Right hindlimb (tissue), 1 donor: ENCODE measurements at regions not wholly inside any gene's neighbourhood (a gene's known extent, or its start where the extent isn't known, plus 50 kb on each side); places are given as distances from the start of the nearest gene placed in this dataset.
"Not testable (repeated sequence)": the region's sequence is repeated elsewhere in the genome, so short reads cannot be mapped to it uniquely, and the experiment has no call there.

Experiments used
- DNase-seq: peaks from one replicate; pipeline ENCODE4 v3.0.0-alpha.2; 2018

DNA sequence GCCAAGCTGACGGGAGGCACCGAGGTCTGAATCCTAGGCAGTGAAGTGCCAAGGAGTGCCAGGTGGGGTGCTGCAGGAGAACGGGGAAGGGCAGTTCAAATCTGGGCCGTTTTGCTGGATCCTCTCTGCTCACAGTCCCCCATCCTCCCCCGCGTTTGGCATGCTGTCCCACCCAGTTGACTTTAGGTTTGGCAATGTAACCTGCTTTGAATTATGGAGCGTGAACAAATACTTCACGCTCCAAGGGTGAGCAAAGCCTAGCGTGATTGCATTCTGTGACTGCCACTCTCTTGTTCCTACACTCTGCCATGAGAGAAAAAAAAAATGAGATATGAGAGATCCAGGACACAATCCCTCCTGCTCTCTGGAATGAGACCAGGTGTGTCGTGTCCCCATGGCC is 381.9 kb downstream of the ZNF516 start:
- no peak for DNase-seq

DNA sequence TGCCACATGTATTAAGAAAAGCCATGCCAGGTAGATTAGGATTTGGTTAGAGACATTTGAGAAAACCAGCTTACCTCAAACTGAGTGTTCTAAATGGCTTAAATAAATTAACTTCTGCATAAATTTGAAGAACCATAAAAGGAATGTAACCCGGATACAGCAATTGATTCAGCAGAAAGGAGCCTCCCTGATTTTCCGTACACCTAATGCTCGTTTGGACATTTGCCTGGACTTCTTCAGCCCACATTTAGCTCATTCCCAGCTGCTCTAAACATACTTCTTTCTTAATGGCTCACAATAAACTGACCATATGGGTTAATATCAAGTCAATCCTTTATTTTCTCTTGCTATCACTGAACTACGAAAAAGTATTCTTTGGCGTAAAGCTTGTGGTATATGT is 392.4 kb downstream of the ZNF516 start:
- peak; percentile 53 for DNase-seq

DNA sequence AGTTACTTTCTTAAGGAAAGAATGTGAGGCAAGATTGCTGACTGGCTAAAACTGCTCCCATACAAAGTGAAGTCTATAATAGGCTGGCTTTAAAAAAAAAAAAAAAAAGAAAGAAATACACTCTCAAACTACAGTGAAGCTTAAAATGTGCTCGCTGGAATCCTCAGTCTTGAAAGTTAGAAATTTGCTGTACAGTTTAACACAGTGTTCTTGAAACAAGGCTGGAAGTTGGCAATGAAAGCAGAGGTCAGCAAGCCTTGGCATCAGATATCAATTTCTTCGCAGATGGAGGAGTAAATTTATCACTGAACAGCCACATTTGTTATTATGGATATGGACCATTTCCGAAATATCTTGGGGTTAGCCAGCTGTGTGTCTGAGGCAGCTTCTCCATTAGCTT is 392.9 kb downstream of the ZNF516 start:
- DNase-seq: peak; percentile 68

DNA sequence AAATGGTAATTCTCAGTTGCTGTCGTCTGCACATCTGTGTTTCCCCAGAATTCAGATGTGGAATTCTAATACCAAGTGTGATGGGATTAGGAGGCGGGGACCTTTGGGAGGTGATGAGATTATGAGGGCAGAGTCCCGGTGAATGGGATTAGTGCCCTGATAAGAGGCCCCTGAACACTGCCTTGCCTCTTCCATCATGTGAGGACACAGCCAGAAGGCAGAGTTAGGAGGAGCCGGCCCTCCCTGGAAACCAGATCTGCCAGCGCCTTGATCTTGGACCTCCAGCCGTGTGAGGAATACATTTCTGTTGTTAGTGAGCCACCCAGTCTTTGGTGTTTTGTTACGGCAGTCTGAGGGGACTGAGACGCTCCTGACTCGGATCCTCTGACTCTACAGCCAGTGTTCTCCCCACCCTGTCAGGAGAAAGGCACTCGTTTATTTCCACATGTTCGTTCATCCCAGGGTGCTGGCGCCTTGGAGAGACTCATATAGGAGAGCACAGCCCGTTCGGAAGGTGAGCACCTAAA is 395.0 kb downstream of the ZNF516 start:
- DNase-seq: no peak

DNA sequence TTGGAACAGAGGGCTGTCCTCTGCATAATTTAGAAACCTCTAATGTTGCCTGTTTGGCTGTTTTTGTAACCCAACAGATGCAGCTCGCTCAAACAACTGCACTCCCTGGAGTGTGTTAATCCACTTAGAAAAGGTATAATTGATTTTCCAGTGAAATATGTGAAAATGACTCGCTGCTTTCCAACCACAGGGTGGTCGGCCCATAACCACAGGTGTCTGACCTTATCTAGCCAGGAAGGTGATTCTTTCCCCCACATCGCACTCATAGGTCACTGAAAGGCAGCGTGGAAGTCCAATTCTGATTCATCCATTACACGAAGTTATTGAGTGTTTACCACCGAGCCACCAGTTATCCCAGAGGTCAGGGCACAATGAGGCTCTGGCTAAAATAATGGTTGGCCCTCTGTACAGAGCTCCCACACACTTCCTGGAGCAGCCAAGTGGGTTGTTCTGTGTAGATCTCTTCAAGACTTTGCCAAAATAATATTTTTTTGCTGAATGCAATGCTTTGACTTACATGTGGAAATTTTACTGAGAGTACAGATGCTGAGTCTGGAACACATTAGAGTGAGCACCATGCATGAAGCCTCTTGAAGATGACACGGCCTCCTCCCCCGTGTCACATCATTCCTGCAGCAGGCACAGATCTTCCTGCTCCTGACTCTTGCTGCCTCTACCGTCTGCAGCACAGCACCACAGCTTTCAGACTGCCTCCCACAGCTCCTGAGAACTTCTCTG is 396.2 kb downstream of the ZNF516 start:
- peak; percentile 73 for DNase-seq

DNA sequence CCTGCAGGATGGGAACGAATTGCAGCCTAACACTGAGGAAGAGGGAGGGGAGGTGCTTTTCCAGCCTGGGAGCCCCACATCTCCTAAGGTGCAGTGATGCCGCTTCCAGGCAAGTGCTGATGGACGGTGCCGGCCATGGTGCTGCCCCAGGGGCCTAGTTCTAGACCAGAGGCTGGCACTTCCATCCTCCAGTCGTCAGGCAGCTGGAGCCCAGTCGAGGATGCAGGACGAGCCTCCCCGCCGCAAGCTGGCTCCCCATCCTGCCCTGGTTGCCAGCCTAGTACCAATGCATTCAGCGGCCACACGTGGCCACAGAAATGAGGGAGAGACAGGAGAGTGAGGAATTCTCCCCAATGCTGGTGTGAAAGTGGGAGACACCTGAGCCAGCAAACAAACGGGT is 413.5 kb downstream of the ZNF516 start:
- no peak for DNase-seq

DNA sequence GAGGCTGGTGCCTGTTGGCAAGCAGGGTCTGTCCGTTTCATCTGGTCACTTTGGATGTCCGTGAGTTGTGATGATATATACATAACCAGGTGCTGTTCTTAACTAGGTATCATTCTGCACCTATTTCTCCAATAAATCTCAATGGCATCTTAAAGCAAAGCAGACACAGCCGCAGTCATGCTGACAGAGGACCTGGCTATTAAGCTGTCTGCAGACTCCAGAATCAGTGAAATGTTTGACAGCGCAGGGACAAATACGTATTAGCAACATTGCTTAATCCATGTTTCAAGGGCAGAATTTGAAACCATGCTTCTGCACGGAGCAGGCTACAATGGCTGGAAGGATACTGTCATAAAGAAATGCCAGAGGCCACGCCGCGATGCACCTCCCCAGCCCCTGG is 414.6 kb downstream of the ZNF516 start:
- no peak for DNase-seq

DNA sequence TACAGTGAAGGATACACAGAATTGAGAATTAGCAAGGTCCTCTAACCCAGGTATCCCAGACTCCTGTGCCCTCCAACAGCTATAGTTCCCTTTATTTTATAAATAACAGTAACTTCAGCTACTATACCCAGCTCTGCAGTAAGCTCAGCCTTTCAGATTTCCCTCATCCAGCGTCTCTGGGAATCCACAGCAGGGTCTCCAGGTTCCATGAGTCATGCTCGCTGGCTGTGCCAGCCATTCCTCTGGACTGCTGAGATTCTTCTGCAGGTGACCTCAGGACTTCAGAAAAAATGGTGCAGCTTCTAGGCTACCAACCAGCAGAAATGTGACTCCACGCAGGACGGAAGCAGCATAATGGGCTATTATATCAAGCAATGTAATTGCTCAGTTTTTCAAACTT is 419.3 kb downstream of the ZNF516 start:
- DNase-seq: no peak

DNA sequence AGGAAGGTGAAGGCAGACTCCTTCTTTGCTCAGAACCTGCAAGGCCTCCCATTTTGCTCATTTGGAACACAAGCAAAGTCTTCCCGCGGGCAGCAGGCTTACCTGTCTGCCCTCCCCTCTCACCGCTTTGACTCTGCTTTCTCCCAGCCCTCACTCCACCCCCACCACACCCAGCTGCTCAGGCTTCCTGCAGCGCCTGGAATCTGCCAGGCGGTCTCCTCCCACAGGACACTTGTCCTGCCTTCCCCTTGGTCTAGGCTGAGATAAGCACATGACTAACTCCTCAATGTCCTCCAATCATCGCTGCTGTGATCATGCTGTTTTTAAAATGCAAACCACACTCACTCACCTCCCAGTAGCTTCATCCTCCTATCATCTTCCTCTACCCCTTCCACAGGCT is 430.0 kb downstream of the ZNF516 start:
- DNase-seq: no peak

DNA sequence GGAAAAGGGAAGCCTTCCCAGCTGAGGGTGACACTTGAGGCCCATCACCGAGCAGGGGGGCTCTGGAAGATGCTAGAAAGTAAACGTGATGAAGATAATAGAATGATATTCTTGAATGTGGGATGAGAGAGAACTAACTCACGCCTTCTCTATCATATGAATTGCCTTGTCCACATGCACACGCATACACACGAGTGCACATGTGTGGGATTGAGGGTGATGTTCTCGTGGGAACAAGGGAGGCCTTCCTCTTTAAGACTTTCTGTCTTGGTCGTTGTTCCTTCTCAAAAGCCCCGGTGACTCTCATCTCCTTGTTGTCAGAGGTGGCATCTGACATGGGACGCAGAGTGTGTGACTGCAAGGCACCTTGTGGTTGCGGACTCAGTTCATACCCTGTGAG is 436.9 kb downstream of the ZNF516 start:
- no peak for DNase-seq

DNA sequence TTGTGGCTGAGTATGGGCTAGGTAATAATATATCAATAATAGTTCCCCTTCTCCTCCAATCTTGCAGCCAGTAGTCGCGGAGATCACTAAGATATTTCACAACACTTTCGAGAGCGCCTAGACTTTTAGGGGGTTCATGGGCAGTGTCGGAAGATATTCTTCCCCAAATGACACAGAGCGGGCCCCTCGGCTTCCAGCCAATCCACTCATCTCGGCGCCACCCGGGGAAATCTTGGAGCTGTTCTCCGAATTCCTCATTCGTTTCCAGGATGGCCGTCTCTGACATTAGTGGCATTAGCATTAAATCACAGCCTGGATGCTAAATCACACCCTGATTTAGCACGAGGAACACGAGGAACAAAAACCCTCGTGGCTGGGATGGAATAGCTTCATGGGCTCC is 437.7 kb downstream of the ZNF516 start:
- no peak for DNase-seq

DNA sequence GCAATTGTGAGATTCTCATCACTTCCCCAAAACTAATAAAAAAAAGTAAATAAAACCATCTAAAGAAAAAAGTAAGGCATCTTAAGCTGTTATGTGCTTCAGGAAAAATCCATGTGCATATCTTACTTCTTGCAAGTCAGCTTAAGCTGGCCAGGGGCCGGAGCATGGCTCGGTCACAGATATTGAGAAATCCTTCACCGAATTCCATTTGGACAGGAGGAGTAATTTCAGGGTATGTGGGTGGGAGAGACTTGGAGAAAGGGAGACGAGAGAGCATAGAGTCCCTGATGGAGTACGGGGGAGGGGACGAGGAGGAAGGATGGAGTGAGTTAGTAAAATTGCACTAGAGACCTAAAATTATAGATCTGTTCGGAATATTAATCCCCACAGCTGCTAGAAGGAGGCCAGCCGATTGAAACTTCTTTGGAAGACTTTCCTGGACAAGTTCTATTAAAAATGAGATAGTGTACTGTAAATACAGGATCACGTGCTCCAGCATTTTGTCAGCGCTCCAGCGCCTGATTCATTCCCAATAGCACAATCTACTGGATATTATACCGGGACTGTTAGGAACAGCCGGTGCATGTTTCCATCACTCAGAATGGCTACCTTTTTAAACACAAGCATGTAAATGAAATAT is 438.5 kb downstream of the ZNF516 start:
- peak; percentile 86 for DNase-seq

DNA sequence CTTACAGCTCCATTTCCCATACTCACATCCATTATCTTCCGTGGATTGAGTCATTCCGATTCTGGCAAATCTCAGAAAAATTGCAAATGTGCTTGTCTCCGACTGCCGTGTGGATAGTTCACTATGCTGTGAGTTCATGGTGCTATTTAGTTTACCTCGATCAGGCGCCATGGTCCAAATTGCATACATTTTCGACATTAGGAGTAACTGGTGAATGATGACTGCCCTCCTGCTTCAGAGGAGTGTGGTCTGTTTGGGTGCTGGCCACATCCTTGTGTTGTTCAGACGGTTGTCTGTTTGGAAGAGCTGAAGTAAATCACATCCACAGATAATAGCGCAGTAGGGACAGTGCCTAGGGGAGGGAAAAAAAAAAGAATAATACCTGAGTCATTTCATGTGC is 439.5 kb downstream of the ZNF516 start:
- no peak for DNase-seq

DNA sequence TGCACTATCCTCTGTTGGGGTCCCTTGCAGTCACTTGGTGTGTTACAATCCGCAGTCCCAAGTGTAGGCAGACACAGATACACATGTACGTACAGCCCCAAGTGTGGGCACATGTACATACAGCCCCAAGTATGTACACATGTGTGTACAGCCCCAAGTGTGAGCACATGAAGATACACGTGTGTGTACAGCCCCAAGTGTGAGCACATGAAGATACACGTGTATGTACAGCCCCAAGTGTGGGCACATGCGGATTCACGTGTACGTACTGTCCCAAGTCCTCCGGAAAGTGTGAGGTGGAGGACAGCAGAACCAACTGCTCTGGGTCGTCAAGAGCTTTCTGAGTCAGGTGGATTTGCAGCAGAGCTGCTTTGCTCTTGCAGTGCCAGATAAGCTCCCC is 440.0 kb downstream of the ZNF516 start:
- no peak for DNase-seq

DNA sequence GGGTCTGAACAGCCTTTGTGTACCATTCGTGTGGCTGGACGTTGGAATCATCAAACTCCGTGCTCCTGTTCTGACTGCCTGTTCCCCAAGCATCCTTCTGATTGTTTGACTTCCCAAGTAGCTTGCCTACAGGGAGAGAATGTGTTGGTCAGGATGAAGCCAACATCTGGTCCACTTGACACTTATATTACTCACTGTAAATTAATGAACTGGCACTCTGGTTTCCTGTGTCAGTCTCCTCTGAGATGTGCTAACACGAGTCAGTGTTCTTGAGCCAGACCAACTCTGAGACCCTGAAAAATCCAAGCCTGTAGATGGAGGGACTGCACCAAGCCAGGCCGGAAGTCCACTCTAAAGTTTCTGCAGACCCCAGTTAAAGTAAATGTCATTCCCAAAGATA is 440.9 kb downstream of the ZNF516 start:
- DNase-seq: no peak

DNA sequence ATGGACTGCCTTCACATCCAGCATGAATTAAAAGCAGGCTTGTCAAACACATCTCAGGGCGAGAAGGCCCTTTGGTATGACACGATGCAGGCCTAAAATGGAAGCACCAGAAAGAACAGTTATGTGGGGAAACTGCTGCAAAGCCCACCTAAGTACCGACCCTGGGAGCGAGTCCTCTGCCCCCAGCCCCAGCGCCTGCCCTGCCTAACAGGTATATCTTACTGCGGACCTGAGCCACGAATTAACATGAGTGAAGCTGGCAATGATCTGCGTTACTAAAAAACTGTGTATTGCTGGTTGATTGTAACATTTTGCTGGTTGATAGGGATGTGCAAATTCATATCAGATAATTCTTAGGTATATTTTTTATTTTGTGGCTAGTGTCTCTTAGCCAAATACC is 441.5 kb downstream of the ZNF516 start:
- no peak for DNase-seq

DNA sequence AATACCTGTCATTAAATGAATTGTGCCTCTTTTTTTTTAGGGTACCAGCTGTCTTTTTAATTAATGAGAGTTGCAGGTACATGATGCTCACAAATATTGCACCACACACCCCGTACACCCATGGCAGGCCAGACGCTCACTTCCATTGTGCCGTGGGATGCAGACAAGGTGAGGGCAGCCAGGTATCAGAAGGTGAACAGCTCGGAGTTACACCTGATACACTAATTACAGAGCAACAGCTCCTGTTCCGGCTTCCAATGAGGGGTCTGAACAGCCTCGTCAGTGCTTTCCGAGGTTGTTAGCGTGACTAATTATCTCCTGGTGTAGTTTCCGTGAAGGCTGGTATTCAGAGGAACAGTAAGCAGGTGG is 442.8 kb downstream of the ZNF516 start:
- no peak for DNase-seq

DNA sequence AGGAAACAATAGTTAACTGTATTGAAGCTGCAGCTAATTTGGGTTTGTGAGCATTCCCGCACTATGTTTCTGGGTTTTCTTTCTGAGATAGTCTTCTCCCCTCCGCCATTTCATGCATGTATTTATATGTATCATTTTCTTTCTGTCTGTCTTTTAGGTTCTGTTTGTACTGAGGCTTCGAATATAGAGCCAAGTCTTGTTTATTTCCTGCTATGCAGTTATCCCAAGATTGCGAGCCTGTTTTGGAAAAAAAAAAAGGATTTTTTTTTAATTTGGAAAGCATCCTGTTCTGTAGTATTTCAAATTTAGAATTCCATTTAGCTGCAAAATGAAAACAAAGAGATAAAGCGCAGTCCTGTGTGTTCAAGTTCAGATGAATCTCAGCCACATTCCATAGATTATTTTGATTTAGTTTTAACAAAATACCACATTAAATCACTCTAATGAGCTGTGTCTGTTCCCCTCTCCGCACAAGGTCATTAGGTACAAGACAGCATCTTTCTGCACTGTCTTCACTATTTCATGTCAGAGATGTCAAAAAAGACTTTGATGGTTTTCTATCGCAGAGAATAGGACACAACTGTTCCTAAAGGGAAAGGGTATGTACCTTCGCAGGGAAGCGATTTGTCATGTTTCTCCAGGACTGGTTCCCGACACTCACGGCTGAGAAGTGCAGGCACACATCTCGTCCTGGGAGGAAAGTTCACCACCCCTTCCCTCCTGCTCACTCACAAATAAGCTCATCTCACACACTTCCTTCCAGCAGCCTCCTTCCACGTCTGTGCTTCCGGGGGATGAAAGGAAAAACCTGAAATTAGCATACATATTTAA is 443.4 kb downstream of the ZNF516 start:
- no peak for DNase-seq

DNA sequence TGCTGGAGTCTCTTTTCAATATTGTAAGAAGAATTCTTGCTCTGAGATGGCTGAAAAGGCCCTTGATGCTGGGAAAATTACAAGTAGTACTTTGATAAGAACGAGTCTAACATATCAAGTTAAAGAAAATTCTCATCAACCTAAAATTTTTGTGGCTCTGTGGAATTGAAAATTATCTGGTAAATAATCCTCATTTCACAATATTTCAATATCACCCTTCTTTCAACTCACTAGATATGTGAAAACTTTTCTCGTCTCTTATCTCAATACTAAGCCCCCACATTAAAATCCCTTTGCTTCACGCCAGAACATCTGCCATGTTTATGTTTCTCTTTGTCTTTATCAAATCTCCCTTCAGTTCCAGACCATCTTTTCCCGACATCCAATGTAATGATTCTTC is 448.8 kb downstream of the ZNF516 start:
- no peak for DNase-seq

DNA sequence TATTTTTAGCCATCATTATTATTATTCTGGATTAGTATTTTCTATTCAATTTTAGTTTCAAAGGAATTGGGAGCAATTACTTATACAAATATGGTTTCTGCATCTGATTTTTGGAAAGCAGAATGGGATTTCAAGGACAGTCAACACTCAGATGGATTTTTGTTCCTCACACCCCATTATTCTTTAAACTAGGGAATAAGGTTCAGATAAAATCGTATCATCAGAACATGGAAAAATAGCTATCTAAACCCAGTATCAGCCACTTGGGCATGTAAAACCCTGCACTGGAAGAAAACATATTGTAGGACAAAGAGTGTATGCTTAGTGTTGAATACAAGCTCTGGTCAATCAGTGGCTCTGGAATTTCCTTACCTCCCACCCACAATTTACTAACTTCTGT is 452.5 kb downstream of the ZNF516 start:
- DNase-seq: no peak

DNA sequence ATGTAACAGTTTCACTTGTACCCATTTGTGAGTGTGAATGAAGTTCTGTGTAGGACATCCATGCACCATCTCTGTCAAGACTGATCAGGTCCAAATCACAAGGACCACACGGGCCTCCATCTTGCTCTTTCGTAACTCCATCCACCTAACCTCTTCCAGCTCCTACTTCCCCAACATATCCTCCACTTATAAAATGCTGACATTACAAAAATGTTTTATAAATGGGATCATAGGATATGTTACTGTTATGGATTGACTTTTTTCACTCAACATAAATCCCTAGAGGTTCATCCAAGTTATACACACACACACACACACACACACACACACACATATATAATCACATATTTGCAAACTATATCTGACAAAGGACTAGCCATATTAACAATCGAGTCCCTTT is 476.8 kb downstream of the ZNF516 start:
- no peak for DNase-seq

DNA sequence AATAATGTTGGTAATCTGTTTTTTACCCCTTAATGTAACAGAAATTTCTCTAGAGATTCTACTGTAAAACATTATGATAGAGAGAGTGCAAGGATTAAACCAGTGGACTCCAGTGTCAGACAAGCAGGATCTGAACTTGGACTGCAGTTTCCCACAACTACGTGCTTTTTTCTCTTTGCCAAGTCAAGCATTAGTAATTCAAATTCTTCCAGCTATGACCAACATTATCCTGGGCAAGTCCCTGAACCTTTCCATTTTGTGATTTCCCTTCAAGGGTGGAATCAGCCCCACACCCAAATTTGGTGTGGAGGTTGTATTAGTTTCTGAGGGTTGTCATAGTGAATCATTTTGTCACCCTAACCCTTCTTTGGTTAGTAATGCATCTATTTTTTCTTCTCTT is 482.0 kb downstream of the ZNF516 start:
- DNase-seq: no peak

DNA sequence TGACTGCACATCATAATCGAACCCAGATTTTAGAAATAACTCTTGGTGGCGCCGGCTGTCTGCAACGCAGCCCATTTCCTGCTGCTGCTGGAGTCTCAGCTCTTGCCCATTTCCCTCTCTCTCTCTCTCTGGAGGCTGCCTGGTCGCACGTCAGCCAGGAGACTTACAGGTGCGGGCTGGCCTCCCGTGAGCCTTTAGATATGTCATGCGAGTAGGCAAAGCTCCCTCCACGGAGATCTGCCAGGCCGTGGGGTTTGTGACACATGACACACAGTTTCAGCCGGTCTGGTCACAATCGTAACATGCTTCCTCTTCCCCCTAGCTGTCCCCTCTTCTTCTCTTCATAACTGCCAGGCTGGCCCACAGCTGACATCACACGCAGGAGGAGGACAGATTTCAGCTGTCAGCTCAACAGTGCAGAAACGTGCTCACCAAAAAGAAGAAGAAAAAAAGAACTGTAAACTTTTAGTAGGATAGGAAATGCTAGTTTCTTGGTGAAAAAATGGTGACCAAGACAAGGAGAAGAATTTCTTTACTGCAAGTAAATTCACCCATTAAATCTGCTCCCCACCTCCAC is 489.3 kb downstream of the ZNF516 start:
- DNase-seq: peak; percentile 41

DNA sequence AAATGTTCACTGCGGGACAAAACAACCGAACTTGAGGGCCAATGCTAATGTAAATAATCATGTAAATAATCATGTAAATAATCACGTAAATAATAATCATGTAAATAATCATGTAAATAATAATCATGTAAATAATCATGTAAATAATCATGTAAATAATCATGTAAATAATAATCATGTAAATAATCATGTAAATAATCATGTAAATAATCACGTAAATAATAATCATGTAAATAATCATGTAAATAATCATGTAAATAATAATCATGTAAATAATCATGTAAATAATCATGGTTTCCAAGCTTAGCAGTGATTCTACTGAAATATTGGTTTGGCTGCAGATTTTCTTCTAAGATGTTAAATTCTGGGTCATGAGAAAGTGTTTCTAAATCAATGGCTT is 507.1 kb downstream of the ZNF516 start:
- DNase-seq: not testable (repeated sequence)
